ENCODE measurements at regions not wholly inside any gene's neighbourhood (a gene's known extent, or its start where the extent isn't known, plus 50 kb on each side); places are given as distances from the start of the nearest gene placed in this dataset.

DNA sequence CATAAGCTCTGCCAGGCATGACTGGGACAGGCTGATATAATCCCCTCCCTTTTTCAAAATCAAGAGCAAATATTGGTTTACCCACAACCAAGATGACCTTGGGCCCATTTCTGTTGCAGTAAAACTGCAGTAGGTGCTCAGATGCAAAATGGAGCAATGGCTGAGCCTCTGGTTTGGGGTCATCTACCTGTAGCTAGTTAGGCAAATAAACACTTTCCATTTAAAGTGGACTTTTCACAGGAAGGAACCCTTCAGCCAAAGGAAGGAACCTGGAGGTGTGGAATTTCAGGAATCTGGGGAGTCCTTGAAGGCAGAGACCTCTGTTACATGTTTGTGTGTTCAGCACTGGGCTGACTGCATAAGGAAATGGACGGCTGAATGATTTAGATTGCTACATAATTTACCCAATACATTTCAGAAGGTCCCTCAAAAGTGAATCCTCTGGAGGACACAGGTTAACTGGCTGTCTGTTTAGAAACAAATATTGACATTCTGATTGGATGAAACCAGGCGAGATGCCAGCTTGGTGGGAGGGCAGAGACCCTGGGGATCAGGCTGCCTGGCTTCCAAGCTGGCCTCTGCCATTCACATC lies 170.1 kb upstream of the ZNF618 start:
- Mint-ChIP-seq H3K27ac (no peak overlapping the region), H3K27me3 (peaks cover 3% of the 10 kb centered on the region), H3K4me1 (ENCODE audit: low read depth) (no peaks in the 10 kb centered on the region), H3K36me3 (ENCODE audit: low read depth) (no peaks in the 10 kb centered on the region), H3K4me3 (no peak overlapping the region), H3K9me3 (no peaks in the 10 kb centered on the region)

DNA sequence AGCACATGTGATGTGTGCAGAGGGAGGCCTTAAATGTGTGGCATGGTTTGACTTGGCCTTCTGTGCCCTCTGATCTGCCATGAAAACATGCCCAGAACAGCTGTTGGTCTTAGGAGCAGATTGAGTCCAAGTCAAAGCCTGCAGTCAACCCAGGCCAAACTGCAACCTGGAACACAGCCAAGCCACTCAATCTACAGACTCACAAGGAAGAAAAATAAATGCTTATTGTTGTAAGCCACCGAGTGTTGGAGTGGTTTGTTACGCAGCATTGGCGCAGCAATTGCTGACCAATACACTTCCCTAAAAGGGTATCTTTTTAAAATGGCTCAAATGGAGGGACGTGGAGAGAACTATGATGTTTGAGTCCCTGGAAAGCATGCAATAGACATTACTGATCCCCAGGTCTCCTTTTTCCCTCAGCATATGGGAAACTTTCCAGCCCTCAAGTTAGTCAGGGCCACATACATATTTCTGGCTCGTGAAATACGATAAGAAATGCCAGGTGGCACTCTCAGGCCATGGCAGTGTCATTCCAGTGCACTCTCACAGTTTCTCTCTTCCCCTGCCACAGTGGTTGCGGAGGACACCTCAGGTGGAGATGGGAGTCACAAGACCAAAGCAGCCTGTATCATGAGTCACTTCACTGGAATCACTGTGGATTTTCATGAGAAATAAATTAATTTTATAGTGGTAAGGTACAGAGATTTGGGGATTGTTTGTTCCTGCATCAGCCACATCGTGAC lies 168.0 kb upstream of the ZNF618 start:
- Mint-ChIP-seq H3K9me3 (no peaks in the 10 kb centered on the region), H3K27ac (no peak overlapping the region), H3K4me1 (ENCODE audit: low read depth) (no peaks in the 10 kb centered on the region), H3K36me3 (ENCODE audit: low read depth) (no peaks in the 10 kb centered on the region), H3K4me3 (no peak overlapping the region), H3K27me3 (peaks cover 3% of the 10 kb centered on the region)

DNA sequence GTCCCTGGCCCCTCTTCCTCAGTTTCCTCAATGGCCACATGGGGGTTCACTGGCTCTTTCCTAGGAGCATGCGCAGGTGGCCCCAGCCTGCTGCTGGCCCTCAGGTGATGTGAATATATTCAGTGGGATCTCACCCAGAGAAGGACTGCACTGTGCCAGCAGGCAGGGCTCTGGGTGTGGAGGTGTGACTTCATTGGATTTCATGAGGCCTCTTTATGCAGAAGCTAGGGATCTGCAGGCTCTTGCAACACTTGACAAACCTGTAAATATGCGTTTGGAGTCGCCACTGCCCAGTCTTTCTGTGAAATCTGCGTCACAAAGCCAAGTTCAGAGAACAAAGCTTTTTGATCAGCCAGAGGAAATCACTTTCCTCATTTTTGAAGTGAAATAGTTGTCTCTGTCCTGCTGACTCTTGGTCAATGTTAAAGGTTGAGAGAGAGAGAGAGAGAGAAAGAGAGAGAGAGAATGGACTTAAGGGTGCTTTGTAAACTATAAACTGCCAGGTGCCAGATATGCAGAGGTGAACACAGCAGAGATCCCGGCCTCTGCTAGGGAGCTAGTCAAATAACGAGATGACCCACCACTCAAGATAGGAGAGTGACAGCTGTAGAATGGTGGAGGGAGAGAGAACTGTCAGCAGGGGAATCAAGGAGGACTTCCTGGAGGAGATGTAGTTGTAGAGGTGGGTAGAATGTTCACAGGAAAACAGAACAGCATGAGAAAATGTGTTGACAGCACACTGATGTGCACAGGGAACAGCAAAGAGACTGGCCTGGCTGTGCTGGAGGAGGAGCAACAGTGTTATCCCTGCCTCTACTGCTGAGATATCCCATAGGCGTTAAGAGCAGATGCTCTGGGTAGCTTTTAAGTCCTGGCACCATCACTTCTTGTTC lies 167.0 kb upstream of the ZNF618 start:
- H3K36me3 Mint-ChIP-seq (ENCODE audit: low read depth) = no peaks in the 10 kb centered on the region
- H3K27me3 Mint-ChIP-seq = peaks cover 6% of the 10 kb centered on the region
- H3K9me3 Mint-ChIP-seq = no peaks in the 10 kb centered on the region
- H3K27ac Mint-ChIP-seq = no peak overlapping the region
- H3K4me1 Mint-ChIP-seq (ENCODE audit: low read depth) = no peaks in the 10 kb centered on the region
- no peak overlapping the region for H3K4me3 Mint-ChIP-seq

DNA sequence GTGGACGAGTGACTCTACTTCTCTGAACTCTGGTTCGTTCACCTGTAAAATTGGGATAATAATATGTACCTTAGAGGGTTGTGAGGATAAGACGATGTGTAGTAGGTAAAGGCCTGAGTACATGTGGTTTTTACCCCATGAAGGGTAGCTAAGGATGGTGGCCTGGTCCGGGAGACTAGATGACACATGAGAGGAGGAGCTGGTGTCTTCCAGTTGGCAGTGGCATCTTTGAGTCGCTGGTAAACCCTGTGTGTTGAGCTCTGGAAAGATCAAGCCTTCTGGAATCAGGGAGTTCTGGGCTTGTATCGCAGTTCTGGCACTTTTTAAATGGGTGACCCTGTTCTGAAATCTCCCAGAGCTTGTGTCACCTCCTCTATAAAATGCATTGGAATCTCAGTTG lies 166.4 kb upstream of the ZNF618 start:
- H3K9me3 Mint-ChIP-seq = no peaks in the 10 kb centered on the region
- no peak overlapping the region for H3K27ac Mint-ChIP-seq
- no peaks in the 10 kb centered on the region for H3K4me1 Mint-ChIP-seq (ENCODE audit: low read depth)
- H3K27me3 Mint-ChIP-seq = peaks cover 6% of the 10 kb centered on the region
- H3K36me3 Mint-ChIP-seq (ENCODE audit: low read depth) = no peaks in the 10 kb centered on the region
- no peak overlapping the region for H3K4me3 Mint-ChIP-seq

DNA sequence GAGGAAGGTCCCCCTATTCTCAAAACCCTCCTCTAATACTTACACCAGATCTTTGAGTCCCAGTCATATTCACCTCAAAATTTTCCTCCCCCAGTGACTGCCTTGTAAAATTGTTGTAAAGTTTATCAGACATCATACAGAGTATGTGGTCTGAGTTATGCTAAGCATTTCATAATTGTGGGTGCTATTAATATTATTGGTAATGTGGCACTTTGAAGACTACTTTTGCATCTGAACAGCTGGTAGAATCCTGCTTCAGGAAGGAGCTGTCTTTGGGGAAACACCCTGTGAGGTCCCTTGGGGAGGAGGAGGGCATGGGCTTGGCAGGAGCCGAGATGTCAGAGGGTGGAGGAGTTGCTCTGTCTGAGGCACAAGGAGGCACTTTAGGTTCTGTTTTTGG lies 164.9 kb upstream of the ZNF618 start:
- peaks cover 7% of the 10 kb centered on the region for H3K9me3 Mint-ChIP-seq
- no peaks in the 10 kb centered on the region for H3K4me1 Mint-ChIP-seq (ENCODE audit: low read depth)
- no peak overlapping the region for H3K4me3 Mint-ChIP-seq
- no peak overlapping the region for H3K27ac Mint-ChIP-seq
- peaks cover 6% of the 10 kb centered on the region for H3K27me3 Mint-ChIP-seq
- H3K36me3 Mint-ChIP-seq (ENCODE audit: low read depth) = no peaks in the 10 kb centered on the region

DNA sequence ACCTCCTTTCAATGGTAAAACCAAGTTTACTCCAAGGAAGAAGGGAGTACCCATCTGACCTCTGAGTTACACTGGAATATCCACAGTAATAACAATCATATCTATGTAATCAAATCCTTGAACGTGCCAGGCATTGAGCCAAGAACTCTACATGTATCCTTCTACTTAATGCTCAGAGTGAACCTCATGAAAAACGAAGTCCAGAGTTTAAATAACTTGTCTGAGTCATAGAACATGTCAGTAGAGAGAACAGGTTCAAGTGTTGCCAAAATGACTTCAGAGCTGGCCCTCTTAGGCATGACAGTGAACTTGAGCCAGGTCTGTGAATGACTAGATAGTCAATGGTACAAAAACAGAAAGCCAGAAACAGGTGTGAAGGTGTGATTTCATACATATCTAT lies 164.1 kb upstream of the ZNF618 start:
- peaks cover 6% of the 10 kb centered on the region for H3K27me3 Mint-ChIP-seq
- H3K9me3 Mint-ChIP-seq = peaks cover 7% of the 10 kb centered on the region
- H3K36me3 Mint-ChIP-seq (ENCODE audit: low read depth) = no peaks in the 10 kb centered on the region
- no peak overlapping the region for H3K27ac Mint-ChIP-seq
- no peak overlapping the region for H3K4me3 Mint-ChIP-seq
- H3K4me1 Mint-ChIP-seq (ENCODE audit: low read depth) = no peaks in the 10 kb centered on the region

DNA sequence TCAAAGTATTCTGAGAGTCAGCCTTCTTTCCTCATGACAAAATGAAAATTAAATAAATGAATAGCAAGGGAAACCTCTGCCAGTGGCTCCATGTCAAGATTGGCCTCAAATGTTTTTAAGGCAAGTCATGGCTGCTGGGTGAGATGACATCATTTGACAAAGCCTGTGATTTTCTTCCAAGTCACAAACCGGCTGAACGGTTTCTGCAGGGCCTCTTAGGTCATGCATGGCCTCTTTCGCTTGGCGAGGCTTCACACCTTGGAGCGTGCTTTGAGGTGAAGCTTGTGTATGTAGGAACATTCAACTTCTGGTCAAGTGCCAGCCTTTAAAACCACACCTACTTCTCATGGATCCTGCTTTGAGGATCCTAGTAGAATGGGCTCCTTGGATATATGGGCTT lies 161.0 kb upstream of the ZNF618 start:
- Mint-ChIP-seq H3K9me3 (peaks cover 7% of the 10 kb centered on the region), H3K27me3 (peaks cover 12% of the 10 kb centered on the region), H3K27ac (no peak overlapping the region), H3K36me3 (ENCODE audit: low read depth) (no peaks in the 10 kb centered on the region), H3K4me1 (ENCODE audit: low read depth) (no peaks in the 10 kb centered on the region), H3K4me3 (no peak overlapping the region)

DNA sequence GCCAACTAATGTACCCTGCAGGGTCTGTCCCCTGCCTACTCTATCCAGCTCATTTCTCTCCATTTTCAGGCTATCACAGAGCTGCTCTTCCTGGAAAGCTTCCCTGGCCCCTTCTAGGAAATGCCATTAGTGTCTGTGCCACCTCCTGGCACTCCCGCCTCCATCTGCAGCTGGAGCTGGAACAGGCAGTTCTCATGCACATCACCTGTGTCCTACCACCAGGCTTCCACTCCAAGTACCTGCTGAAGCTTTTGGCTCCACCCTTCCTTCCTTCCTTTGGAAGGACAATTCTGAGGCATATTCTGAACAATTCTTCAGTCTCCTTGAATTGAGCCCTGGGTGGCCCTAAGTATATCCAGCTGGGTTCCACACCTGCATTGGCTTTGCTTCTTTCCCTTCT lies 156.2 kb upstream of the ZNF618 start:
- no peak overlapping the region for H3K27ac Mint-ChIP-seq
- peaks cover 7% of the 10 kb centered on the region for H3K9me3 Mint-ChIP-seq
- peaks cover 10% of the 10 kb centered on the region for H3K27me3 Mint-ChIP-seq
- no peak overlapping the region for H3K4me3 Mint-ChIP-seq
- no peaks in the 10 kb centered on the region for H3K4me1 Mint-ChIP-seq (ENCODE audit: low read depth)
- H3K36me3 Mint-ChIP-seq (ENCODE audit: low read depth) = no peaks in the 10 kb centered on the region

DNA sequence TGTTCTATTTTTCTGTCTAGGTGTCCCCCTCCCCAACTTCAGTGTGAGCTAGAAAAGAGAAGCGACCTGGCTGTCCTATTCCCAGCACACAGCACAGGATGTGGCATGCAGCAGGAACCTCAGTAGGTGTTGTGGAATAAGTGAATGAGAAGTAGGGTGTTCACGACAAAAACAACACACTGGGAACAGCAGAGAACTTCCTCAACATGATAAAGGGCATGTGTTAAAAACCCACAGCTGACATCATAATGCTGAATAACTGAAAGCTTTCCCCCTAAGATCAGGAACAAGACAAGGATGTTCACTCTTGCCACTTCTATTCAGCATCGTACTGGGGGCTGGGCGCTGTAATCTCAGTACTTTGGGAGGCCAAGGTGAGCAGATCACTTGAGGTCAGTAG lies 155.6 kb upstream of the ZNF618 start:
- Mint-ChIP-seq H3K27ac (no peak overlapping the region), H3K27me3 (peaks cover 10% of the 10 kb centered on the region), H3K4me3 (no peak overlapping the region), H3K4me1 (ENCODE audit: low read depth) (no peaks in the 10 kb centered on the region), H3K36me3 (ENCODE audit: low read depth) (no peaks in the 10 kb centered on the region), H3K9me3 (peaks cover 6% of the 10 kb centered on the region)

DNA sequence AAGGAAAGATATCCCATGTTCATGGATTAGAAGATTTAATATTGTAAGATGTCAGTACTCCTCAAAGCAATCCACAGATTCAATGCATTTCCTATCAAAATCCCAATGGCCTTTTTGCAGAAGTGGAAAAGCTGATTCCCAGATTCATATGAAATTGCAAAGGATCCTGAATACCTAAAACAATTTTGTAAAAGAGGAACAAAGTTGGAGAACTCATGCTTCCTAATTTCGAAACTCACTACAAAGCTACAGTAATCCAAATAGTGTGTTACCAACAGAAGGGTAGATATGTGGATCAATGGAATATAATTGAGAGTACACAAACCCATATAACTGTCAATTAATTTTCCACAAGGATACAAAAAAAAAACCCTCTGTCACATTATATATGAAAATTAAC lies 154.3 kb upstream of the ZNF618 start:
- Mint-ChIP-seq H3K27ac (no peak overlapping the region), H3K4me3 (no peak overlapping the region), H3K4me1 (ENCODE audit: low read depth) (no peaks in the 10 kb centered on the region), H3K27me3 (peaks cover 10% of the 10 kb centered on the region), H3K9me3 (no peaks in the 10 kb centered on the region), H3K36me3 (ENCODE audit: low read depth) (no peaks in the 10 kb centered on the region)

DNA sequence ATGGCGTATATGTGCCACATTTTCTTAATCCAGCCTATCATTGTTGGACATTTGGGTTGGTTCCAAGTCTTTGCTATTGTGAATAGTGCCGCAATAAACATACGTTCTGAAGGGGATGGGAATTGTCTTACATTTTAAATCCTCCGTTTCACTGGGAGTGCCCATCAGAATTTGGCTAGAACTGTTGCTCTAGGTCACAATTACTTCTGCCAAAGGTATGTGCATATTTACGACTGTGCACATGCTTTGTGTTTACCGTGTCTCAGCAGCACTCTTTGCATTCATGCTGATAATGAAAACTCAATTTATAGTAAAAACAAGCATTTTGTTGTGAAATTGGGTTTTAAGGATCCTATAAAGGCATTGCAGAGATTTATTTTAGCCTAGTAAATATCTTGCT lies 151.9 kb upstream of the ZNF618 start:
- Mint-ChIP-seq H3K9me3 (peaks cover 4% of the 10 kb centered on the region), H3K27ac (no peak overlapping the region), H3K36me3 (ENCODE audit: low read depth) (no peaks in the 10 kb centered on the region), H3K4me1 (ENCODE audit: low read depth) (no peaks in the 10 kb centered on the region), H3K27me3 (peaks cover 6% of the 10 kb centered on the region), H3K4me3 (no peak overlapping the region)

DNA sequence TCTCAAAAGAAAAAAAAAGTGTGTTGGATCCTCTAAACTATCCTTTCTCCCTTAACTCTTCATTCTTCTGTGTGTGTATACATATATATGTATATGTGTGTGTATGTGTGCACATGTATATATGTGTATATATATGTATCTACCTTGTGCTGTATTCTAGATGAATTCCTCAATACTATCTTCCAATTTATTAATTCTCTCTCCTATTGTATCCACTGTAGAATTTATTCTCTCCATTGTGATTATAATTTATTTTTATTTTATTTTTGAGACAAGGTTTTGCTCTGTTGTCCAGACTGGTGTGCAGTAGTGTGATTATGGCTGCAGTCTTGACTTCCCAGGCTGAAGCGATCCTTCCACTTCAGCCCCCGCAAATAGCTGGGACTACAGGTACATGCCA lies 147.1 kb upstream of the ZNF618 start:
- Mint-ChIP-seq H3K9me3 (peaks cover 18% of the 10 kb centered on the region), H3K4me3 (no peak overlapping the region), H3K4me1 (ENCODE audit: low read depth) (no peaks in the 10 kb centered on the region), H3K27ac (no peak overlapping the region), H3K27me3 (peaks cover 30% of the 10 kb centered on the region), H3K36me3 (ENCODE audit: low read depth) (no peaks in the 10 kb centered on the region)

DNA sequence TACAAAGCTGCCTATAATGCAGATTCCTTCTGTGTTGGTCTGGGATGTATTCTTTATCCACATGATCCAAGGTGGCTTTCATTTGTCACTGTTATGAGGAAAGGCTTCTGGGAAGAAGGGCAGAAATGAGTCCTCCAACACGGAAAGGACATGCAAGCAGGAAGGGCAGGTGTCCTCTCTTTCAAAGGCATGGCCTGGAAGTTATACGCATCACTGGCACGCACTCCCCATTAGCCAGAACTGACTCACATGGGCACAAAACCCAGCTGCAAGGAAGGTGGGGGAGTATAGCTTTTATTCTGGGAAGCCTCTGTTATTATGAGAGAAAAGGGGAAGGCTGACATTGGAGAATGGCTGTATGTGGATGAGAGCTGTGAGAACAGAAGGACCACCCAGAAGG lies 141.3 kb upstream of the ZNF618 start:
- Mint-ChIP-seq H3K9me3 (peaks cover 14% of the 10 kb centered on the region), H3K36me3 (ENCODE audit: low read depth) (no peaks in the 10 kb centered on the region), H3K27ac (no peak overlapping the region), H3K4me1 (ENCODE audit: low read depth) (no peaks in the 10 kb centered on the region), H3K27me3 (peaks cover 33% of the 10 kb centered on the region), H3K4me3 (no peak overlapping the region)

DNA sequence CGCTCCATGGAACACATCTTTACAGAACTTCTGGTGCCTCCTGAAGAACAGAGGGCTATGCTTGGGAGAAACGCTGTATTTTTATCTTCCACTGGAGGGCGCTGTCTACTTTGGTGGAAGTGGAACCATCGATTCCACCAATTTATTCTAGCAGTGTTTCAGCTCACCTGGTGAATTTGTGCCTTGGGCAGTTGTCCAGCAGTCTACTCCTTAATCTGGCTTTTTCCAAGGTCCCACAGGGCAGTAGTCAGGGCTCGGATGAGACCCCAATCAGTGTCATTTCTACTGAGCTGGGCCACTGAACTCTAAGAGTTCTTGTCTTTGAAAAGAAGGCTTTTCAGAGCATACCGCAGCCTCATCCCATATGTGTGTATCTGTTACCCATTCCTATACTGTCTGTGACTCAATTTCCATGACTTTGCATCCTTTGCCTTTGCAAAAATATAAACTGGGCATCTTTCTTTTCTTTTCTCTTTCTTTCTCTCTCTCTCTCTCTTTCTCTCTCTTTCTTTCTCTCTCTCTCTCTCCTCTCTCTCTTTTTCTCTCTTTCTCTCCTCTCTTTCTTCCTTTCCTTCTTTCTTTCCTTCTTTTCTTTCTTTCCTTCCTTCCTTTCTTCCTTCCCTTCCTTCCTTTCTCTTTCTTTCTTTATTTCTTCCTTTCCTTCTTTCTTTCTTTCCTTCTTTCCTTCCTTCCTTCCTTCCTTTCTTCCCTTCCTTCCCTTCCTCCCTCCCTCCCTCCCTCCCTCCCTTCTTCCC lies 138.4 kb upstream of the ZNF618 start:
- no peak overlapping the region for H3K4me3 Mint-ChIP-seq
- no peaks in the 10 kb centered on the region for H3K36me3 Mint-ChIP-seq (ENCODE audit: low read depth)
- peaks cover under 1% of the 10 kb centered on the region for H3K9me3 Mint-ChIP-seq
- no peaks in the 10 kb centered on the region for H3K4me1 Mint-ChIP-seq (ENCODE audit: low read depth)
- no peak overlapping the region for H3K27ac Mint-ChIP-seq
- H3K27me3 Mint-ChIP-seq = peaks cover 21% of the 10 kb centered on the region

DNA sequence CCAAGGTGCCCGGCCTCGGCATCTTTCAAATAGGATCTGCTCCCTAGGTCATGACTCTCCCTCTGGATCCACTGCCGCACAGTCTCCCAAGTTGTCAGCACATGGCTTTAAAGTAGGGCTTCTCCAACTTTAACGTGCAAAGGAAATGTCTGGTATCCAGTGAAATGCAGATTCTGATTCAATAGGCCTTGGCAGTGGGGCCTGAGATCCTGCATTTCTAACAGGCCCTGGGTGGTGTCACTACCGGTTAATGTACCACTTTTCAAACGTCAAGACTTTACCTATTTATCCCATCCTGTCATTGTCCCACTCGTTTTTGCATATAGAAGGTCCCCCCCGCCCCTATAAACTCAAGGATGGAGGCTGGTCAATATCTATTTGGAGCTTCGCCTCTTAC lies 137.6 kb upstream of the ZNF618 start:
- Mint-ChIP-seq H3K9me3 (no peaks in the 10 kb centered on the region), H3K27ac (no peak overlapping the region), H3K27me3 (peaks cover 14% of the 10 kb centered on the region), H3K36me3 (ENCODE audit: low read depth) (no peaks in the 10 kb centered on the region), H3K4me3 (no peak overlapping the region), H3K4me1 (ENCODE audit: low read depth) (no peaks in the 10 kb centered on the region)
